Neural progenitor cell (in vitro differentiated cells): ENCODE measurements at regions not wholly inside any gene's neighbourhood (a gene's known extent, or its start where the extent isn't known, plus 50 kb on each side); places are given as distances from the start of the nearest gene placed in this dataset.

Experiments used
- DNase-seq: peaks from one replicate; pipeline ENCODE4 v3.0.0-alpha.2; 2016; ENCODE audit warnings: low spot score
- H2AFZ ChIP-seq: fragments of 200-600 bp; sonication (generic); replicated peaks from 2 replicates; pipeline ENCODE4 v1.6.1; 2016; ENCODE audit warnings: antibody characterized with exemption
- H3F3A ChIP-seq: fragments of 200-600 bp; sonication (generic); 2 replicates; pipeline ENCODE4 v1.6.1; 2016; ENCODE audit warnings: antibody characterized with exemption, low read depth
- H3K27ac ChIP-seq: fragments of 200-600 bp; sonication (generic); 2 replicates; pipeline ENCODE4 v1.5.1; 2016; ENCODE audit warnings: mild to moderate bottlenecking
- H3K27me3 ChIP-seq: fragments of 200-600 bp; sonication (generic); 2 replicates; pipeline ENCODE4 v1.6.1; 2016; ENCODE audit warnings: mild to moderate bottlenecking, moderate library complexity
- H3K36me3 ChIP-seq: fragments of 200-600 bp; sonication (generic); 2 replicates; pipeline ENCODE4 v1.5.1; 2016
- H3K4me1 ChIP-seq: fragments of 200-600 bp; sonication (generic); 2 replicates; pipeline ENCODE4 v1.6.1; 2016; ENCODE audit warnings: mixed run types
- H3K4me2 ChIP-seq: fragments of 200-600 bp; sonication (generic); 2 replicates; pipeline ENCODE4 v1.6.1; 2016
- H3K4me3 ChIP-seq: fragments of 200-600 bp; sonication (generic); 2 replicates; pipeline ENCODE4 v1.5.1; 2016
- H3K79me2 ChIP-seq: fragments of 200-600 bp; sonication (generic); 2 replicates; pipeline ENCODE4 v1.6.1; 2016; ENCODE audit warnings: low read depth
- H3K9ac ChIP-seq: fragments of 200-600 bp; sonication (generic); 2 replicates; pipeline ENCODE4 v1.6.1; 2016
- H3K9me3 ChIP-seq: fragments of 200-600 bp; sonication (generic); 2 replicates; pipeline ENCODE4 v1.5.1; 2016; ENCODE audit warnings: low read depth
- H4K20me1 ChIP-seq: fragments of 200-600 bp; sonication (generic); 2 replicates; pipeline ENCODE4 v1.6.1; 2016; ENCODE audit warnings: low read depth
- H3K27ac Mint-ChIP-seq: 3 replicates; pipeline ENCODE4 v1.8.0; 2021; ENCODE audit warnings: mixed read lengths
- H3K27me3 Mint-ChIP-seq: 2 replicates; pipeline ENCODE4 v1.8.0; 2022; ENCODE audit warnings: low read depth, mild to moderate bottlenecking, inconsistent platforms, moderate library complexity, mixed read lengths; ENCODE audit not compliant: insufficient read depth
- H3K36me3 Mint-ChIP-seq: 3 replicates; pipeline ENCODE4 v1.8.0; 2021; ENCODE audit warnings: mixed read lengths
- H3K4me1 Mint-ChIP-seq: 3 replicates; pipeline ENCODE4 v1.8.0; 2021; ENCODE audit warnings: mixed read lengths
- H3K4me3 Mint-ChIP-seq: 3 replicates; pipeline ENCODE4 v1.8.0; 2021; ENCODE audit warnings: mild to moderate bottlenecking, moderate library complexity, mixed read lengths
- H3K9me3 Mint-ChIP-seq: 3 replicates; pipeline ENCODE4 v1.8.0; 2020; ENCODE audit warnings: mixed read lengths
- CTCF ChIP-seq: fragments of 200-600 bp; sonication (generic); IDR thresholded peaks from 2 replicates; pipeline ENCODE4 v1.5.1; 2017; ENCODE audit warnings: antibody characterized with exemption, mild to moderate bottlenecking
- EZH2 ChIP-seq: fragments of 200-600 bp; sonication (generic); IDR thresholded peaks from 2 replicates; pipeline ENCODE4 v1.6.1; 2017; ENCODE audit warnings: antibody characterized with exemption, mild to moderate bottlenecking, moderate library complexity
- EZH2phosphoT487 ChIP-seq: fragments of 200-600 bp; sonication (generic); IDR thresholded peaks from 2 replicates; pipeline ENCODE4 v1.6.1; 2017; ENCODE audit warnings: antibody characterized with exemption

GRCh38 chr2:187749804-187750431 lies 195.7 kb upstream of the TFPI start:
- H3K4me1 Mint-ChIP-seq = no peaks in the 10 kb centered on the region
- DNase-seq = no peak
- Histone ChIP-seq H3K9me3 (no peaks in the 10 kb centered on the region), H4K20me1 (no peaks in the 10 kb centered on the region), H3F3A (no peaks in the 10 kb centered on the region), H2AFZ (no peak overlapping the region), H3K27me3 (no peaks in the 10 kb centered on the region), H3K79me2 (no peaks in the 10 kb centered on the region), H3K4me3 (no peak overlapping the region), H3K9ac (no peak overlapping the region), H3K4me1 (no peaks in the 10 kb centered on the region), H3K36me3 (no peaks in the 10 kb centered on the region), H3K27ac (no peak overlapping the region), H3K4me2 (no peak overlapping the region)
- no peaks in the 10 kb centered on the region for H3K36me3 Mint-ChIP-seq
- no peak overlapping the region for H3K27ac Mint-ChIP-seq
- no peak for TF ChIP-seq EZH2phosphoT487
- TF ChIP-seq CTCF = no peak
- TF ChIP-seq EZH2 = no peak
- no peaks in the 10 kb centered on the region for H3K27me3 Mint-ChIP-seq
- H3K4me3 Mint-ChIP-seq = no peak overlapping the region
- H3K9me3 Mint-ChIP-seq = no peaks in the 10 kb centered on the region

GRCh38 chr2:187768995-187769394 lies 214.8 kb upstream of the TFPI start:
- no peak overlapping the region for H3K4me2 ChIP-seq
- Mint-ChIP-seq H3K4me1 (no peaks in the 10 kb centered on the region), H3K4me3 (no peak overlapping the region), H3K27me3 (no peaks in the 10 kb centered on the region), H3K36me3 (no peaks in the 10 kb centered on the region), H3K9me3 (no peaks in the 10 kb centered on the region), H3K27ac (no peak overlapping the region)
- DNase-seq = no peak
- H3K36me3 ChIP-seq = no peaks in the 10 kb centered on the region
- no peaks in the 10 kb centered on the region for H3K4me1 ChIP-seq
- no peaks in the 10 kb centered on the region for H4K20me1 ChIP-seq
- H3K79me2 ChIP-seq = no peaks in the 10 kb centered on the region
- no peak overlapping the region for H3K4me3 ChIP-seq
- H3K27me3 ChIP-seq = no peaks in the 10 kb centered on the region
- no peaks in the 10 kb centered on the region for H3K9me3 ChIP-seq
- no peak overlapping the region for H2AFZ ChIP-seq
- no peak for TF ChIP-seq EZH2phosphoT487
- TF ChIP-seq CTCF = no peak
- TF ChIP-seq EZH2 = no peak
- no peaks in the 10 kb centered on the region for H3F3A ChIP-seq
- H3K9ac ChIP-seq = no peak overlapping the region
- H3K27ac ChIP-seq = no peak overlapping the region

GRCh38 chr2:187769437-187769836 lies 215.2 kb upstream of the TFPI start:
- no peaks in the 10 kb centered on the region for H3K36me3 Mint-ChIP-seq
- Histone ChIP-seq H3K9ac (no peak overlapping the region), H3K27me3 (no peaks in the 10 kb centered on the region), H3K36me3 (no peaks in the 10 kb centered on the region), H3K4me2 (no peak overlapping the region), H3K27ac (no peak overlapping the region), H3F3A (no peaks in the 10 kb centered on the region), H3K9me3 (no peaks in the 10 kb centered on the region), H2AFZ (no peak overlapping the region), H3K4me1 (no peaks in the 10 kb centered on the region), H3K79me2 (no peaks in the 10 kb centered on the region), H3K4me3 (no peak overlapping the region), H4K20me1 (no peaks in the 10 kb centered on the region)
- H3K4me3 Mint-ChIP-seq = no peak overlapping the region
- no peaks in the 10 kb centered on the region for H3K4me1 Mint-ChIP-seq
- no peak overlapping the region for H3K27ac Mint-ChIP-seq
- H3K9me3 Mint-ChIP-seq = no peaks in the 10 kb centered on the region
- H3K27me3 Mint-ChIP-seq = no peaks in the 10 kb centered on the region
- TF ChIP-seq CTCF (no peak), EZH2phosphoT487 (no peak), EZH2 (no peak)
- DNase-seq = no peak
